Kasumi-1 (cell line): ENCODE measurements at regions not wholly inside any gene's neighbourhood (a gene's known extent, or its start where the extent isn't known, plus 50 kb on each side); places are given as distances from the start of the nearest gene placed in this dataset.

Experiments used
- DNase-seq, 2 experiments: peaks; one replicate each; lab custom pipeline; 2025; lab: John Stamatoyannopoulos, UW

GRCh38 chr3:170730071-170730812 lies 139.8 kb downstream of the RPL22L1 start:
- DNase-seq, result no peak

- no peak for DNase-seq
Measured at GRCh38 chr3:170728181-170728580, 141.8 kb downstream of the RPL22L1 start.

GRCh38 chr3:170727754-170728153 lies 141.9 kb upstream of the SLC7A14 start:
- no peak for DNase-seq

DNA sequence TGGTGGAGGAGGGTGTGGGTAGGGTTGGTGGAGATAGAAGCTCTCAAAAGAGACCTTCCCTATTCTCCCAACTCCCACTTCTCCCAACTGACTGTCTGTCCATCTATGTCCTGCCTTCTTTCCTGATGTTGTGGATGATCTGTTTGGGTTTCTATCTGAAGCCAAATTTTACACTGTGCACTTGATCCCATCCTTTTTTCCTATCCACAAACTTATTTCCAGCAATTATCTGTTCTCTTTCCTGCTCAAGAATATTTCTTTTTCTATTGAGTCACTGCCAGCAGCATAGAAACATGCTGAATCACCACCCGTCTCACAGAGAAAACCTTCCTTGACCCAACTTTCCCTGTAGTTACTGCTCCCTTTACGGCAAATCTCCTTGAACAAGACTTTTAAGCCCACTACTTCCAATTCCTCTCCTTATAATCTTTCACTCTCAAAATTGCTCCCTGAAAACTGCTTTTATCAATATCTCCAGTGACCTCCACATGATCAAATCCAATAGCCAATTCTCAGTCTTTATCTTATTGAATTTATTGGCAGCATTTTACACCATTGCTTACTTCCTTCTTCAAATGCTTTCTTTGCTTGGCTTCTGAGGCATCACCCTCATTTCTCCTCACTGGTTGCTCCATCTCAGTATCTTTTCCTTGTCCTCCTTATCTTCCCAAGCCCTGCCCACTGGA lies 141.2 kb upstream of the SLC7A14 start:
- no peak for DNase-seq

- DNase-seq, result no peak
Measured at GRCh38 chr3:170725285-170725731, 139.4 kb upstream of the SLC7A14 start.

DNA sequence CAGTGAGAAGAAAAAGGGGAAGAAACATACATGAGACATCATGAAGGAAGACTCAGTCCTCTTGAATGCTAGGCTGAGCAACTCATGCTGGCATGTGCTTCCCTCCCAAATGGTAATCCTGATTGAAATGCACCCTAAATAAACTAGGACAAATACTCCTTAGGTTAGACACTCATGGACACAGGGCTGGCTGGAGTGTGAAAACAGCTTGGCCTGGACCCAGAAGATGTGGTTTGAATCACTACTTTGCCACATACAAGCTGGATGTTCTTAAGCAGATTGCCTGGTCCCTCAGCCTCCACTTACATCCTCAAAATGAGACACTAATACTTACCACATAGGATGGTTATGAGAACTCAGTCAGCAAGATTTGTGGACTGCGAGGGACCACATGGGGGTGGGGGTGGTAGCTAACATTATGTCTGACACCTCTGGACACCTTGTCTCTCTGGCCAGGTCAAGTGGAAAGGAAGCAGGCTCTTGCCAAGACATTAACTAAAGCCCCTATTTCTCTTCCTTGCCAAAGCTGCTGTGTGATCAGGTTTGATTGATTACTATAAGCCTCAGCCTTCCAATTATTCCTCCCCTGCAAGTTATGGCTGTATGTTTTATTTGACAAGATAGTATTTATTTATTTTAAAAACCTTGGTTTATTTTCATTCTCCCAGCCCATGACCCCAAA lies 138.9 kb upstream of the SLC7A14 start:
- no peak for DNase-seq

DNA sequence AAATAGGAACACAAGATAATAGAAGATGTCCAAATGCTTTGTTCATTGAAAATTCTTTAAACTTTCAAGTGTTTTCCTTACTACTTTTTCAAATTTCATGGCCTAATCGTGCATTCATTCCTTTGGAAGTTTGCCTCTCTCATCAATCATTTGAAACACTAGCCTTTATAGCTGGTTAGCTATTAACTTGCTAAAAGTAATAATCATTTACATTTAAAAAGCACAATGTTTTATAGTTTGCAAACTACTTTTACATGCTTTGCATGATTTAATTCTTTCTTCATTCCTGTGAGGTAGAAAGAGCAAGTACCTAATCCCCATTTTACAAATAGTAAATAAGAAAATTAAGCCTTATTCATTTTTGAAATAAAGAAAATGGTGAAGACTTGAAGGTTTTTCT lies 137.4 kb upstream of the SLC7A14 start:
- DNase-seq, result no peak

- DNase-seq, result no peak
Measured at GRCh38 chr3:170721563-170721962, 135.7 kb upstream of the SLC7A14 start.

- DNase-seq, result no peak
Measured at GRCh38 chr3:170719300-170719699, 133.4 kb upstream of the SLC7A14 start.

DNA sequence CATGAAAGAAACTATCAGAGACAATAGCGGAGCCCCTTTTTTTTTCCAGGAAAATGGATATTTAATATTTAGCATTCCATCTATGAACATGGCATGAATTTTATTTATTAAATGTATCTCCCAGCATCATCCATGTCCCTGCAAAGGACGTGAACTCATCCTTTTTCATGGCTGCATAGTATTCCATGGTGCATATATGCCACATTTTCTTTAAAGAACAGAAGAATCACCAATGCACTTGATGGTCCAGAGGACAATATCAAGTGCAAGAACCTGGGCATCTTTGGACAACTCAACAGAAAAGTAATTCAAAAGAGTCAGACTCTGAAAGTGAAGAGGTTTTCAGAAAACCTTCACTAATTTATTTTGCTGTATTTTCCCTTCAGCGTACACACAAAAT lies 133.0 kb upstream of the SLC7A14 start:
- no peak for DNase-seq

- no peak for DNase-seq
Measured at GRCh38 chr3:170717410-170718402, 131.8 kb upstream of the SLC7A14 start.

GRCh38 chr3:170716172-170716805 lies 130.4 kb upstream of the SLC7A14 start:
- no peak for DNase-seq

DNA sequence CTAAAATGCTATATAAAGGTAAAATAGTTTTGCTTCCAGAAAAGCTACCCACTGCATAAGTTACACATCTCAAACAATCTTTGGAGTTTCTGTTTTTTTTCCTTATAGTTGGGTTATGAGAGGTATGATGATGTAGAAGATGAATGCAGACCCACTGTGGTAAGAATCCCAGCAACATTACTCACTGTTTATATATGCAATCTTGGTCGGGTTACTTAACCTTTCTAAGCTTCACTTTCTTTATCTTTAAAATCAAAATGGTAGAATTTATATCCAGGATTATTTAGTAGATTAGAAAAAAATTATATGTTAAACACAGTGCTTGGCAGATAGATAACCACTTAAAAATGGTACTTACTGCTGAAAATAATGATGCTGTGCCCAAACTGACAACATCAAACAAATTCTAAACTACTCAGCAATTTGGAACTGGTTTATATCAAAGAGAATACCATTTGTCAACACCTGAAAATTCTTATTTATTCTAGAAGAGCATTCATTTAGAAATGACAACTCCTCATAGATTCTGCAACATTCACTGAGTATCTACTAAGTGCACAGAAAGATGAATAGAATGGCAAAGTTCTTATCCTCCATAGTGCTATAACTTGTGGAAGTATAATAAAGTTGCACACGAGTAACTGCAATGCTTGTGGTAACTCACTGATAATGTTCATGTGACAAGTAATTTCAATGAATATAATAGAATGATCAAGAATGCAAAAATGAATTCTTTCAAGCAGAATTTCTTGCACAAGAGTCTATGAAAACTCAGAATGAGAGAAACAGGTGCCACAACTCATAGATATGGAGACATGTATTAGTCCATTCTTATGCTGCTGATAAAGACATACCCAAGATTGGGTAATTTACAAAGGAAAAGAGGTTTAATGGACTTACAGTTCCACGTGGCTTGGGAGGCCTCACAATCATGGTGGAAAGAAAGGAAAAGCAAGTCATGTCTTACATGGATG lies 129.0 kb upstream of the SLC7A14 start:
- DNase-seq, result no peak

DNA sequence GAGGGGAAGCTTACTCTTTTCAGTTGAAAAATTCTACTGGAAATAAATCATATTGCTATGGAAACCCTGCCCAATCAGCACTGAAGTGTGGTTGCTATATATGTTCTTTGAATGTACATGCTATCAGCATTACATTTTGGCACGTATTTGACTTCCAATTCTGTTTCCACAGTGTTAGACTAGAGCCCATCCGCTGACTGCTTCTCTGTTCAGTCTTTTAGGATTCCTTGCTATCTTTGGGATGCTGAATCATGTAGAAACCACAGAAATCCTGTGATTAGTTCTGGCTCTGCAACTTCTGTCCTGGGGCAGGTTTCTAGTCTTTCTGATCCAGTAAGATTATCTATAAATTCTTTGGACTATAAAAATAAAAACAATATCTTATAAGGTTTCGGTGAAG lies 128.2 kb upstream of the SLC7A14 start:
- DNase-seq, result no peak

GRCh38 chr3:170713653-170714052 lies 127.8 kb upstream of the SLC7A14 start:
- DNase-seq, result no peak

- no peak for DNase-seq
Measured at GRCh38 chr3:170712798-170713197, 126.9 kb upstream of the SLC7A14 start.

GRCh38 chr3:170712336-170712735 lies 126.5 kb upstream of the SLC7A14 start:
- DNase-seq, result no peak

- DNase-seq, result no peak
Measured at GRCh38 chr3:170711786-170712185, 125.9 kb upstream of the SLC7A14 start.

DNA sequence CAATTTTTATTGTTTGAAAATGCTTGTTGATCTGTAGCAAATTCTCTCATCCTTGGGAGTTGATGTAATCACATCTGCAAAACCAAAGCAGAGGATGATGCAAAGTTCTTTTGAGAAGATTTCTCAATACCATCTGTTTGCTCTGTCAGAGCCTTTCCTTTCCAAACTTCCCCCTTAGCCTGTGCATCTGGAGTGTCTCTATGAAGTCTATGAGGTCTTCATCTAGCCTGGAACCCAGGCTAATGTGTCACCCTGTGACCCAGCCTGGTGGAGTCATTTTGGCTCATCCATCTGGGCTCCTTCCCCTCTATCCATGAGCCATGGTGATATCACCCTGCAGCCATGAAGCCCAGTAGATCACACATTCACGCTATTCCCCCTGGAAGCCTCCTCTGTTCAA lies 123.2 kb upstream of the SLC7A14 start:
- peak in 1 of 2 experiments; percentile 40 for DNase-seq

GRCh38 chr3:170707899-170708298 lies 122.0 kb upstream of the SLC7A14 start:
- DNase-seq, result no peak
